K562 (cell line): ENCODE measurements at regions not wholly inside any gene's neighbourhood (a gene's known extent, or its start where the extent isn't known, plus 50 kb on each side); places are given as distances from the start of the nearest gene placed in this dataset.

ENCODE experiments used
- CC2D1A ChIP-seq: fragments of 450-650 bp; IDR thresholded peaks from 2 replicates; pipeline ENCODE4 v1.6.1; 2017; ENCODE audit warnings: mild to moderate bottlenecking
- CEBPB ChIP-seq: fragments of 450-650 bp; IDR thresholded peaks from 2 replicates; pipeline ENCODE4 v1.6.1; 2016; ENCODE audit warnings: missing genetic modification characterization, missing compliant biosample characterization
- ESRRB ChIP-seq: fragments of 250-450 bp; sonication (Bioruptor Pico); IDR thresholded peaks from 2 replicates; pipeline ENCODE4 v1.5.0; 2020; ENCODE audit warnings: mild to moderate bottlenecking, moderate library complexity, borderline replicate concordance
- FOS ChIP-seq: IDR thresholded peaks from 3 replicates; pipeline ENCODE4 v1.6.1; 2011; ENCODE audit not compliant: insufficient read length; ENCODE audit errors: extremely low read depth
- KLF16 ChIP-seq: IDR thresholded peaks from 2 replicates; pipeline ENCODE4 v1.6.1; 2016; ENCODE audit warnings: antibody characterized with exemption
- NR1H2 ChIP-seq: sonication (generic); formaldehyde crosslinking; IDR thresholded peaks from 2 replicates; pipeline ENCODE4 v1.4.0; 2020; ENCODE audit warnings: mild to moderate bottlenecking, missing genetic modification reagents
- PATZ1 ChIP-seq: fragments of 250-450 bp; sonication (Bioruptor Pico); IDR thresholded peaks from 2 replicates; pipeline ENCODE4 v1.5.0; 2020; ENCODE audit warnings: mild to moderate bottlenecking, borderline replicate concordance
- POLR2A ChIP-seq: fragments of 450-650 bp; conservative IDR thresholded peaks from 2 replicates; pipeline ENCODE4 v1.6.1; 2016
- RBBP5 ChIP-seq: fragments of 200-600 bp; sonication (generic); IDR thresholded peaks from 2 replicates; pipeline ENCODE4 v1.6.1; 2012; ENCODE audit warnings: borderline replicate concordance, mild to moderate bottlenecking, low read length, control low read depth, inconsistent platforms; ENCODE audit not compliant: insufficient read depth, poor library complexity, severe bottlenecking
- STAT5A ChIP-seq: IDR thresholded peaks from 2 replicates; pipeline ENCODE4 v1.6.1; 2012; ENCODE audit warnings: low read length, inconsistent platforms, borderline replicate concordance
- THAP12 ChIP-seq: fragments of 250-450 bp; sonication (Bioruptor Pico); IDR thresholded peaks from 2 replicates; pipeline ENCODE4 v1.9.0; 2021; ENCODE audit warnings: mild to moderate bottlenecking, inconsistent platforms
- TOE1 ChIP-seq, 2 experiments: fragments of 450-650 bp in 1 of 2; sonication (generic) in 1 of 2; formaldehyde crosslinking in 1 of 2; IDR thresholded peaks; 2 replicates each; pipeline versions ENCODE4 v1.7.1 to v1.8.0; 2016 to 2022; ENCODE audit warnings: borderline replicate concordance in 2 of 2, mild to moderate bottlenecking in 2 of 2, antibody characterized with exemption in 1 of 2, inconsistent platforms in 1 of 2, low read depth in 1 of 2, missing genetic modification reagents in 1 of 2, moderate library complexity in 1 of 2
- XRCC4 ChIP-seq: IDR thresholded peaks from one replicate; pipeline ENCODE4 v1.6.1; 2011; ENCODE audit not compliant: insufficient read depth, insufficient read length; ENCODE audit errors: extremely low read depth
- ZBTB34 ChIP-seq: fragments of 250-450 bp; sonication (Bioruptor Pico); IDR thresholded peaks from 2 replicates; pipeline ENCODE4 v1.8.0; 2021; ENCODE audit warnings: mild to moderate bottlenecking, moderate library complexity
- ZNF143 ChIP-seq: sonication (generic); formaldehyde crosslinking; IDR thresholded peaks from 2 replicates; pipeline ENCODE4 v1.9.0; 2022; ENCODE audit warnings: mild to moderate bottlenecking, missing genetic modification reagents
- ZNF311 ChIP-seq: fragments of 250-450 bp; sonication (Bioruptor Pico); IDR thresholded peaks from 2 replicates; pipeline ENCODE4 v1.4.0; 2020; ENCODE audit warnings: mild to moderate bottlenecking, moderate library complexity
- ZNF507 ChIP-seq: conservative IDR thresholded peaks from 2 replicates; pipeline ENCODE4 v1.6.1; 2017; ENCODE audit warnings: missing genetic modification characterization, missing compliant biosample characterization
- ZNF695 ChIP-seq: fragments of 450-650 bp; formaldehyde crosslinking; IDR thresholded peaks from 2 replicates; pipeline ENCODE4 v1.4.0; 2020; ENCODE audit warnings: mild to moderate bottlenecking, moderate library complexity
- TF ChIP-seq, protein P1 (sequence below), 2 experiments: IDR thresholded peaks; 2 replicates each; pipeline ENCODE4 v1.6.1; 2011; ENCODE audit warnings: borderline replicate concordance in 1 of 2, control low read depth in 1 of 2, low read depth in 1 of 2, low read length in 1 of 2, mild to moderate bottlenecking in 1 of 2, mixed read lengths in 1 of 2, moderate library complexity in 1 of 2; ENCODE audit not compliant: insufficient read depth in 1 of 2, insufficient read length in 1 of 2, poor library complexity in 1 of 2, severe bottlenecking in 1 of 2; ENCODE audit errors: extremely low read depth in 1 of 2

DNA sequence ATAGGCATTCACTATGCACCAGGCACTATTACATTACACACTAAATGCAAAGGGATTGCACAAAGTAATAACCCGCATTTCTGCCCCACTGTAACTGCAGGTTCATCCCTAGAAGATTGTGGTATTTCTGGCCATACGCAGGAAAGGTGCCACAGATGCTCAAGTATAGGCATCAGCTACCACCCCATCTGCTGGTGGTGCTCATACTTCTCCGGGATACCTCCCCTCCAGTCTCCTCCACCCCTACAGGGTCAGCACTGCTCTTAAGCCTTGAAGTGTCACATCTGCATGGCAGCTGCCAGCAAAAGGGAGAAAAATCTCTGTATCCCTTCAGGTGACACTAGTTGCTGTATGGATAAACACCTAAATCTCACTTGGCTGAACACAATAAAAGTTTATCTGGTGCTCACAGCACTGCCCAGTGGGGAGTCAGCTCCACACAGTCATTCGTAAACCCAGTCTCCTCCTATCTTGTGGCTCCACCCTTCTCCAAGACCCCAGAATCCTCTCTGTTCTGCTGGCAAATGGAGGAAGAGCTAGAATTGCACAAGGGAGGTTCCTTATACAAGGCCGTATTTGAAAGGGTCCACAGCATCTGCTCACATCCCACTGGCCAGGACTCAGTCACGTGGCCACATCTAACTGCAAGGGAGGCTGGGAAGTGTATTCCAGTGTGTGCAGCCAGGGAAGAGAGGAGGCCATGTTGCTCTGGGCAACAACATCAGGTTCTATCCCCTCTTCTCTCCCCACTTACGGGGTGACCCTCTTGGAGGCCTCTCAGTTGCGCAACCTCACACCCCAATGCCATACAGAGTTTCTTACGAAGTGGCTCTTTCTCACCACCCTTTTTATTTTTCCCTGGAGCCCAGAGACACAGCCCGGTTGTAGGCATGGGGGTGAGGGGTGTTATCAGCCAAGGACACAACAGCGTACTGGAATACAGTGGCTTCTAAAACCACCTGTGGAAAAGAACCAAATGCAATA lies 114.7 kb downstream of the BUD13 start (continued):
- TF ChIP-seq, protein P1, sequence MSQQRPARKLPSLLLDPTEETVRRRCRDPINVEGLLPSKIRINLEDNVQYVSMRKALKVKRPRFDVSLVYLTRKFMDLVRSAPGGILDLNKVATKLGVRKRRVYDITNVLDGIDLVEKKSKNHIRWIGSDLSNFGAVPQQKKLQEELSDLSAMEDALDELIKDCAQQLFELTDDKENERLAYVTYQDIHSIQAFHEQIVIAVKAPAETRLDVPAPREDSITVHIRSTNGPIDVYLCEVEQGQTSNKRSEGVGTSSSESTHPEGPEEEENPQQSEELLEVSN (IDR thresholded peaks at IDR 0.05; ENCODE audit: borderline replicate concordance in 1 of 2, extremely low read depth in 1 of 2, insufficient read depth in 1 of 2, insufficient read length in 1 of 2, low read depth in 1 of 2, low read length in 1 of 2, poor library complexity in 1 of 2, severe bottlenecking in 1 of 2), result no peak
- TF ChIP-seq ZNF507 (tag) (no peak), ZBTB34 (CRISPR knock-in tag) (no peak), CC2D1A (no peak), STAT5A (no peak), THAP12 (no peak), TOE1 (IDR thresholded peaks at IDR 0.05; ENCODE audit: borderline replicate concordance) (no peak), TOE1 (CRISPR knock-in tag; IDR thresholded peaks at IDR 0.05; ENCODE audit: borderline replicate concordance, low read depth) (no peak), CEBPB (no peak; the same call in 1 of the 2 replicates), XRCC4 (no peak), RBBP5 (no peak), PATZ1 (CRISPR knock-in tag) (no peak), POLR2A (no peak), ESRRB (CRISPR knock-in tag) (no peak), KLF16 (no peak), ZNF695 (no peak), ZNF311 (CRISPR knock-in tag) (no peak), FOS (no peak), ZNF143 (CRISPR knock-in tag) (peak; percentile 17; the same call in 1 of the 2 replicates), NR1H2 (no peak)
